ENCODE measurements at regions not wholly inside any gene's neighbourhood (a gene's known extent, or its start where the extent isn't known, plus 50 kb on each side); places are given as distances from the start of the nearest gene placed in this dataset.

- TF ChIP-seq CTCF (IDR thresholded peaks at IDR 0.05): no peak
- TF ChIP-seq POLR2A (IDR thresholded peaks at IDR 0.05; ENCODE audit: low read depth): no peak
- peak; percentile 25 to 29 for TF ChIP-seq POLR2AphosphoS5 (IDR thresholded peaks at IDR 0.05)
- no peak for TF ChIP-seq EP300 (IDR thresholded peaks at IDR 0.05)
These were observed 553.6 kb downstream of the NUF2 start for GRCh38 chr1:163875200-163875926.
